HFF-Myc (cell line): ENCODE measurements at regions not wholly inside any gene's neighbourhood (a gene's known extent, or its start where the extent isn't known, plus 50 kb on each side); places are given as distances from the start of the nearest gene placed in this dataset.

Experiments
- DNase-seq: peaks from one replicate; pipeline ENCODE4 v3.0.0-alpha.2; 2011; ENCODE audit warnings: low read depth; ENCODE audit errors: extremely low read depth
- H3K4me3 ChIP-seq: replicated peaks from 2 replicates; pipeline ENCODE4 v1.5.1; 2011; ENCODE audit warnings: low read depth, mild to moderate bottlenecking, control low read depth, low read length
- TF ChIP-seq, protein P1 (sequence below): IDR thresholded peaks from 2 replicates; pipeline ENCODE4 v1.5.1; 2012; ENCODE audit warnings: mild to moderate bottlenecking, low read depth, low read length, control low read depth; ENCODE audit errors: missing control alignments

DNA sequence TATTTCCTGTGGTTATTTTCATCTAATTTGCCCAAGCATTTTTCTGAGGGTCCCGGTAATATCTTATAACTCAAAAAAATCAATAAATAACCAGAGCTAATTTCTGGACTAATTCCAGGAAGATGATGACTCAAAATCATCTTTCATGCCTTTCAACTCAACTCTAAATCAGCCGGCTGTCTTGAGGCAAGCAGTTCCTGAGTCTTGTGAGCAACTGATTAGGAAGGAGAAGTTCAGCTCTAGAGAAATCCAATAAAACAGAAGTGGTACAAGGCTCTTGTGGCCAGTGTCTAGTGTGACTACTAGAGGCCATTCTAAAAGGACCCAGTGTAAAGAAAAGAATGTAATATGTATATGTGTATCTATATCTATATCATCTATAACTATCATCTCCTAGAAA is 890.4 kb downstream of the TRIB2 start:
- no peak for DNase-seq
- TF ChIP-seq, protein P1, sequence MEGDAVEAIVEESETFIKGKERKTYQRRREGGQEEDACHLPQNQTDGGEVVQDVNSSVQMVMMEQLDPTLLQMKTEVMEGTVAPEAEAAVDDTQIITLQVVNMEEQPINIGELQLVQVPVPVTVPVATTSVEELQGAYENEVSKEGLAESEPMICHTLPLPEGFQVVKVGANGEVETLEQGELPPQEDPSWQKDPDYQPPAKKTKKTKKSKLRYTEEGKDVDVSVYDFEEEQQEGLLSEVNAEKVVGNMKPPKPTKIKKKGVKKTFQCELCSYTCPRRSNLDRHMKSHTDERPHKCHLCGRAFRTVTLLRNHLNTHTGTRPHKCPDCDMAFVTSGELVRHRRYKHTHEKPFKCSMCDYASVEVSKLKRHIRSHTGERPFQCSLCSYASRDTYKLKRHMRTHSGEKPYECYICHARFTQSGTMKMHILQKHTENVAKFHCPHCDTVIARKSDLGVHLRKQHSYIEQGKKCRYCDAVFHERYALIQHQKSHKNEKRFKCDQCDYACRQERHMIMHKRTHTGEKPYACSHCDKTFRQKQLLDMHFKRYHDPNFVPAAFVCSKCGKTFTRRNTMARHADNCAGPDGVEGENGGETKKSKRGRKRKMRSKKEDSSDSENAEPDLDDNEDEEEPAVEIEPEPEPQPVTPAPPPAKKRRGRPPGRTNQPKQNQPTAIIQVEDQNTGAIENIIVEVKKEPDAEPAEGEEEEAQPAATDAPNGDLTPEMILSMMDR = no peak
- no peak overlapping the region for H3K4me3 ChIP-seq

DNA sequence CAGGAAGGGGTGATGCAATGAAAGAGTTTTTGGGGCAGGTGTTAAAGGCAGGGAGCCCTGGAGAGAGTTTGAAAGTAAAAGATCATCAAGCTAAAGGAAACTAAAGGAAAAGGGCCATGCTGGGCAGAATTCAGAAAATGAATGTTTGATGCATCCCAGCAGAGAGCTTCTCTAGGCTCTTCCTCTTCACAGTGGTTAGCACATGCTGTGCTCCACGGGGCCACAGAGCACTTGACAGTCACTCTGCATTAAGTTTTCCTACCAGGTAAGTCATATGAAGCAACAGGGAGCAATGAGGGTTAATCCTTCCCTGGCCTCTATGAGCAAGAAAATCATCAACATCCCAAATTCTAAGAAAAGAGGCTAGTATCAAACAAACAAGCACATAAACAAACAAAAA is 895.2 kb downstream of the TRIB2 start:
- no peak overlapping the region for H3K4me3 ChIP-seq
- TF ChIP-seq, protein P1 = no peak
- no peak for DNase-seq

DNA sequence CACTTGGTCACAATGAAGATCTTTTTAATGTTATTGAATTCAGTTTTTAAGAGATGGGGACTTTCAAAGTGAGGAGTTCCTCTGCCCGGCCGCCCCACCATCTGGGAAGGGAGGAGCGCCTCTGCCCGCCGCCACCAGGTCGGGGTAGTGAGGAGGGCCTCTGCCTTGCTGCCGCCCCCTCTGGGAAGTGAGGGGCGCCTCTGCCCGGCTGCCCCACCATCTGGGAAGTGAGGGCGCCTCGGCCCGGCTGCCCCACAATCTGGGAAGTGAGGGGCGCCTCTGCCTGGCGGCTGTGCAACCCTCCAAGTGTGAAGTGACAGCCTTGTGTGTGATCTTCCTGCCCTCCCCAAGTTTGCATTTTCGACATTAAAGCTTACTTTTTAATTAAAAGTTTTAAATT is 899.3 kb downstream of the TRIB2 start:
- H3K4me3 ChIP-seq = no peak overlapping the region
- DNase-seq = no peak
- TF ChIP-seq, protein P1 = no peak

DNA sequence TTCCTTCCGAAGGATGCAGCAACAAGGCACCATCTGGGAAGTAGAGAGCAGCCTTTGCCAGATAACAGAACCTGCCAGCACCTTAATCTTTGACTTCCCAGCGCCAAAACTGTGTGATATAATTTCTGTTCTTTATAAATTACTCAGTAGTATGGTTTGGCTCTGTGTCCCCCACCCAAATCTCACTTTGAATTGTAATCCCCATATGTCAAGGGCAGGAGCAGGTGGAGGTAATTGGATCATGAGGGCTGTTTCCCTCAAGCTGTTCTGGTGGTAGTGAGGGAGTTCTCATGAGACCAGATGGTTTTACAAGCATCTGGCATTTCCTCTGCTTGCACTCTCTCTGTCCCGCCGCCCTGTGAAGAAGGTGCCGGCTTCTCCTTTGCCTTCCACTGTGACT is 899.9 kb downstream of the TRIB2 start:
- H3K4me3 ChIP-seq = no peak overlapping the region
- DNase-seq = no peak
- TF ChIP-seq, protein P1 = no peak

DNA sequence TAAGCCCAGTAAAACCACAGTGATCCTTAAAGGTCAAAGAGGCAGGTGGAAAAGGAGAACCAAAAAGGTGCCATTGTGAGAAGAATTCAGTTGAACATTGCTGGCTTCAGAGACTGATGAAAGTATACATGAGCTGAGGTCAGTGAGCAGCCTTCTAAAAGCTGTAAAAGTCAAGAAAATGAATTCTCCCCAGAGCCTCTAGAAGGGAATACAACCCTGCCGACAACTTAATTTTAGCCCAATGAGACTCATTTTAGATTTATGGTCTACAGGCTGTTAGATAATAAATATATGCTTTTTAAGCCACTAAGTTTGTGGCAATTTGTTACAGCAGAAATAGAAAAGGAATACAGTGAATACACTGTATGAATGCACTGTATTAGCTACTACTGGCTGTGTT is 911.4 kb downstream of the TRIB2 start:
- TF ChIP-seq, protein P1 = no peak
- H3K4me3 ChIP-seq = no peak overlapping the region
- DNase-seq = no peak

DNA sequence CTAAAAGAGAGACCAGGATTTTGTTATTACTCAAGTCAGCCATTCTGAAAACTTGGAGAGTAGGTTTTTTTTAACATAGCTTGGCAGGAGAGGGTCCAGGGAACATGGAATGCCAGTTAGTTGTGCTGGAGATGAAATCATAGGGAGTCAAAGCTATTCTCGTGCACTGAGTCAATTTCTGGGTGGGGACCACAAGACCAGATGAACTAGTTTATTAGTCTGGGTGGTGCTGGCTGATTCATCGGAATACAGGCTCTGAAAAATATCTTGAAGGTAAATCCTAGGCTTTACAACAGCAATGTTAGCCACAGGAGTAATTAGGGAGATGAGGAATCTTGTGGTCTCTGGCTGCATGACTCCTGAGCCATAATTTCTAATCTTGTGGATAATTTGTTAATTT is 921.4 kb downstream of the TRIB2 start:
- no peak for DNase-seq
- no peak overlapping the region for H3K4me3 ChIP-seq
- TF ChIP-seq, protein P1 = no peak

DNA sequence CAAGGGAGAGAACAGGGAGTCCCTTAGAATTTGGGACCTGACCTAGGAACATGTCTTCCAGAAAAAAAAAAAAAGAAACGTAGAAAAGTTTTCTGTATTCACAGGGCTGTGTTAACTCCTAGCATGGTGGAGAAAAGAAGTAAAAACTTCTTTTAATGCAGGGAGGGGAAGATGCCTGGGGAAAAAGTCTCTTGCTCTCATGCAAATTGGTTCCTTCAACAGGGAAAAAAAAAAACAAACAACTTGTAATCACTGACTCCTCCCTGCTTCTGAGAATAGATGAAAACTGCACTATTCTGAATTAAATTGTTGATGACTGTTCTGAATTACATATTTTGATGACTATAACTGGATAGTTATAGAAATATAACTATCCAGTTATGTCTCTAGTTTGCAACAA is 933.2 kb downstream of the TRIB2 start:
- no peak for DNase-seq
- no peak overlapping the region for H3K4me3 ChIP-seq
- TF ChIP-seq, protein P1 = no peak
